A673 (cell line): ENCODE measurements at regions not wholly inside any gene's neighbourhood (a gene's known extent, or its start where the extent isn't known, plus 50 kb on each side); places are given as distances from the start of the nearest gene placed in this dataset.

Experiments used
- BruUV-seq: library from RNA; stranded (reverse); fragments of 400-500 nt; replicated peaks from 2 replicates; lab custom pipeline; 2021; lab: Mats Ljungman, UMichigan
- CTCF ChIA-PET: fragments of 300-600 bp; sonication (Branson Sonifier 250); formaldehyde crosslinking; loops from one replicate; lab custom pipeline; 2022; ENCODE audit warnings: antibody characterized with exemption; lab: Charles Lee
- POLR2A ChIA-PET: fragments of 300-600 bp; sonication (Branson Sonifier 250); formaldehyde crosslinking; loops from one replicate; lab custom pipeline; 2022; ENCODE audit warnings: antibody characterized with exemption; ENCODE audit not compliant: low non-redundant PET; lab: Charles Lee
- DNase-seq: peaks from one replicate; pipeline ENCODE4 v3.0.0-alpha.2; 2015; ENCODE audit warnings: low spot score
- H3K27ac ChIP-seq: fragments of 200-600 bp; sonication (generic); 2 replicates; pipeline ENCODE4 v1.5.1; 2016; ENCODE audit warnings: mixed run types, low read depth, mild to moderate bottlenecking, mixed read lengths, antibody characterized with exemption, low read length; ENCODE audit not compliant: poor library complexity, severe bottlenecking
- H3K27me3 ChIP-seq: fragments of 200-600 bp; sonication (generic); replicated peaks from 2 replicates; pipeline ENCODE4 v1.6.1; 2017; ENCODE audit warnings: mixed run types, low read depth, mild to moderate bottlenecking, mixed read lengths, antibody characterized with exemption, low read length; ENCODE audit not compliant: insufficient read depth, poor library complexity
- H3K36me3 ChIP-seq: fragments of 200-600 bp; sonication (generic); 2 replicates; pipeline ENCODE4 v1.6.1; 2016; ENCODE audit warnings: mixed run types, mild to moderate bottlenecking, mixed read lengths, antibody characterized with exemption, low read length; ENCODE audit not compliant: insufficient read depth, poor library complexity, severe bottlenecking
- H3K4me1 ChIP-seq: fragments of 200-600 bp; sonication (generic); 2 replicates; pipeline ENCODE4 v1.6.1; 2017; ENCODE audit warnings: mixed run types, mild to moderate bottlenecking, mixed read lengths, antibody characterized with exemption, low read length; ENCODE audit not compliant: insufficient read depth, poor library complexity, severe bottlenecking
- H3K4me3 ChIP-seq: fragments of 200-600 bp; sonication (generic); 2 replicates; pipeline ENCODE4 v1.5.1; 2016; ENCODE audit warnings: low read depth, mixed run types, mild to moderate bottlenecking, mixed read lengths, low read length; ENCODE audit not compliant: poor library complexity, severe bottlenecking
- H3K9me3 ChIP-seq: fragments of 200-600 bp; sonication (generic); 2 replicates; pipeline ENCODE4 v1.6.1; 2016; ENCODE audit warnings: mixed run types, low read depth, mild to moderate bottlenecking, mixed read lengths, antibody characterized with exemption, low read length; ENCODE audit not compliant: poor library complexity, severe bottlenecking
- EZH2 ChIP-seq: fragments of 200-600 bp; sonication (generic); IDR thresholded peaks from 2 replicates; pipeline ENCODE4 v1.6.1; 2017; ENCODE audit warnings: borderline replicate concordance, low read depth, mild to moderate bottlenecking, mixed read lengths, antibody characterized with exemption, low read length; ENCODE audit not compliant: poor library complexity, severe bottlenecking
- intact Hi-C: fragments of 100-400 bp; cut with micrococcal nuclease; formaldehyde crosslinking; loops from one replicate; pipeline ENCODE4 v1.10.0; 2022; ENCODE audit not compliant: unreplicated experiment
- TF ChIP-seq, protein P1 (sequence below): fragments of 300-800, 200-600 bp; sonication (generic); conservative IDR thresholded peaks from 2 replicates; pipeline ENCODE4 v1.5.1; 2017; ENCODE audit warnings: low read depth, mild to moderate bottlenecking, antibody characterized with exemption, low read length, moderate library complexity, mixed read lengths

DNA sequence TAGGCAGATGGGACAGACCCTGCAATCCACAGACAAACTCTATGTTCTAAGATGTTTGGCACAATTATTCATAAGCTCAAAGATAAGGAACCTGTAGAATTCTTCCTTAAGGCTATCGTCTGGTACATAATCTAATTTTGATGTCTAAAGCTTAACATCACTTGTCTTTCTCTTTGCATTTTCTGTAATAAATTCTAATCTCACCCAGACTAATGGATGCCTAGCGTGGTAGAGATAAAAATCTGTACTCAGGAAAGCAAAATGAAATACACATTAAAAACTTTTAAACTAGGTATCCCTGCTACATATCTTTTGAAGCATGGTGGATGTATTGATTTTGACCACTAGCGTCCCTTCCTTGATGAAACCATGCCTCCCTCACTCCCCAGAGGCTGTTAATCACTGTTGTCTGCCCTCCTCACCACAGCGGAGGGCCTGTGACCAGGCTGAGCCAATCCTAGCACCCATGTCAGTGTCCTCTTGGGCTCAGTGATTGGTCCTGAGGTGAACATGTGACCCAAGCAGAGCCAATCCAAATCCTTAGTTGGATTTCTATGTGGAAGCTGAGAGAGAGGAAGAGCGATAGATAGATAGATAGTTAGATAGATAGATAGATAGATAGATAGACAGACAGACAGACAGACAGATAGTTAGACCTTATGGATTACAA, 82.2 kb upstream of the GRK3 start:
- Histone ChIP-seq H3K27me3 (no peaks in the 10 kb centered on the region), H3K4me1 (no peaks in the 10 kb centered on the region), H3K36me3 (peaks cover 4% of the 10 kb centered on the region), H3K27ac (no peak overlapping the region), H3K9me3 (no peaks in the 10 kb centered on the region), H3K4me3 (no peak overlapping the region)
- intact Hi-C loops = no loop called here
- CTCF ChIA-PET = no interaction called here
- no TSS peak for BruUV-seq
- POLR2A ChIA-PET = no interaction called here
- DNase-seq = no peak
- TF ChIP-seq, protein P1, sequence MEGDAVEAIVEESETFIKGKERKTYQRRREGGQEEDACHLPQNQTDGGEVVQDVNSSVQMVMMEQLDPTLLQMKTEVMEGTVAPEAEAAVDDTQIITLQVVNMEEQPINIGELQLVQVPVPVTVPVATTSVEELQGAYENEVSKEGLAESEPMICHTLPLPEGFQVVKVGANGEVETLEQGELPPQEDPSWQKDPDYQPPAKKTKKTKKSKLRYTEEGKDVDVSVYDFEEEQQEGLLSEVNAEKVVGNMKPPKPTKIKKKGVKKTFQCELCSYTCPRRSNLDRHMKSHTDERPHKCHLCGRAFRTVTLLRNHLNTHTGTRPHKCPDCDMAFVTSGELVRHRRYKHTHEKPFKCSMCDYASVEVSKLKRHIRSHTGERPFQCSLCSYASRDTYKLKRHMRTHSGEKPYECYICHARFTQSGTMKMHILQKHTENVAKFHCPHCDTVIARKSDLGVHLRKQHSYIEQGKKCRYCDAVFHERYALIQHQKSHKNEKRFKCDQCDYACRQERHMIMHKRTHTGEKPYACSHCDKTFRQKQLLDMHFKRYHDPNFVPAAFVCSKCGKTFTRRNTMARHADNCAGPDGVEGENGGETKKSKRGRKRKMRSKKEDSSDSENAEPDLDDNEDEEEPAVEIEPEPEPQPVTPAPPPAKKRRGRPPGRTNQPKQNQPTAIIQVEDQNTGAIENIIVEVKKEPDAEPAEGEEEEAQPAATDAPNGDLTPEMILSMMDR = no peak
- no peak for TF ChIP-seq EZH2

DNA sequence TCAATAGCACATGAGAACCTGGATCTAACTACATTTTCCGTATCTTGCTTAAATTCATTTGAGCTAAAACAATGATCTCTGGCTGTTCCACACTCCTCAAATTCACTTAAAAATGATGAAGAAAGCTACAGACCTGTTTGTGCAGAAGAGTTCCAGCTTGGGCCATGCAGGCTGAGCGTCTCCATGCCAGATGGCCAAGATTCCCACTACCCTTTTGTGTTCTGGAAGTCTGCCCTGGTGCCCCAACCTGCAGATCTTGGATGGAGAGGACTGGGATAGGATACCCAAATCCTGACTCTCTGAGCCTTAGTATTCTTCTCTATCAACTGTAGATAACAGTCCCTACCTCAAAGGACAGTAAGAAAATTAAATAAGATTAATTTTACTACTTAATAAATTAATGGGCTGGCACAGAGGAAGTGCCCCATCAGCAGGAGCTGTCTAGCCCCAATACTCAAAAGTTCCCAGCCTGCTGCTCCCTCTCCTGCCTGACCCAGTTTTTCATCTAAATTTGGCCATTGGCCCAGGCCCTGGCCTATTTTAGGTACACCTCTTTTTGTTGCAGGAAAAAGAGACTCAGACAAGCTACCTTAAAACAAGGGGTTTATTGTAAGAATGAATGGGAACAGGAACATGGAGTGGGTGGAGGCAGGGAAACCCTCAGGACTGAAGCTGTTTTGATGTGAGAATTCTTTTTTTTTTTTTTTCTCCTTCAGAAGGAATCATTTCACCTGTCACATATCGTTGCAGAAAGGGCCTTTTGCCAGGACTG, 81.4 kb upstream of the GRK3 start:
- H3K4me1 ChIP-seq = no peaks in the 10 kb centered on the region
- H3K36me3 ChIP-seq = no peaks in the 10 kb centered on the region
- H3K9me3 ChIP-seq = no peaks in the 10 kb centered on the region
- no peak overlapping the region for H3K4me3 ChIP-seq
- CTCF ChIA-PET = interaction anchor here (0.7 kb wide), 1 partner anchor 153 kb away, joined by 4 read pairs; no protein-coding TSS in a partner anchor
- H3K27ac ChIP-seq = no peak overlapping the region
- H3K27me3 ChIP-seq = no peaks in the 10 kb centered on the region
- no TSS peak for BruUV-seq
- DNase-seq = no peak
- no peak for TF ChIP-seq EZH2
- TF ChIP-seq, protein P1 = no peak
- POLR2A ChIA-PET = no interaction called here
- intact Hi-C loops = no loop called here

DNA sequence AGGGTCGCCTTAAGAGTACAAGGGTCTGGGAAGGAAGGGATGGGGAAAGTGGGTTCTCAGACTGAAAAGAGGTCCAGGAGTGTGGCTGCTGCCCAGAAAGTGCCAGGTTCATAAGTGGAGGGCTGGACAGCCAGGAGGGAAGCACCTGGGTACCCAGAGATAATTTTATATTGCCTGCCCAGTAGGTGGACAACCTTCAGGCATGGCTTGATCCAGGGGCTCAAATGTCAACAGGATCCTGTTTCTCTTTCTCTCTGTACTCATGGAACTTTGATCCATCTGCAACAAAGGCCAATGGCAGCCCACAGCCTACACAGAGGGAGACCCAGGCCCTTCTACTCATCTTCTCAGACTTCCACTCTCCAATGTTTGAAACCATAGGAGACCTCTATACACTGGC, 80.5 kb upstream of the GRK3 start:
- ChIA-PET POLR2A (no interaction called here), CTCF (no interaction called here)
- H3K27me3 ChIP-seq = no peaks in the 10 kb centered on the region
- intact Hi-C loops = no loop called here
- TF ChIP-seq EZH2 = no peak
- TF ChIP-seq, protein P1 = no peak
- no peaks in the 10 kb centered on the region for H3K36me3 ChIP-seq
- BruUV-seq = no TSS peak
- no peak overlapping the region for H3K27ac ChIP-seq
- H3K9me3 ChIP-seq = no peaks in the 10 kb centered on the region
- H3K4me3 ChIP-seq = no peak overlapping the region
- no peaks in the 10 kb centered on the region for H3K4me1 ChIP-seq
- DNase-seq = no peak
